Smooth muscle cell (in vitro differentiated cells): ENCODE measurements at regions not wholly inside any gene's neighbourhood (a gene's known extent, or its start where the extent isn't known, plus 50 kb on each side); places are given as distances from the start of the nearest gene placed in this dataset.

ENCODE experiments used
- DNase-seq: peaks from one replicate; lab custom pipeline; 2025; ENCODE audit not compliant: unreplicated experiment; lab: John Stamatoyannopoulos, UW
- H2AFZ ChIP-seq: fragments of 200-600 bp; sonication (generic); 2 replicates; pipeline ENCODE4 v1.6.0; 2016; ENCODE audit warnings: antibody characterized with exemption, low read depth, mild to moderate bottlenecking
- H3F3A ChIP-seq: fragments of 200-600 bp; sonication (generic); 2 replicates; pipeline ENCODE4 v1.6.0; 2017; ENCODE audit warnings: antibody characterized with exemption, low read depth
- H3K27ac ChIP-seq: fragments of 200-600 bp; sonication (generic); 2 replicates; pipeline ENCODE4 v1.5.1; 2016; ENCODE audit warnings: low read depth, mild to moderate bottlenecking
- H3K27me3 ChIP-seq: fragments of 200-600 bp; sonication (generic); 2 replicates; pipeline ENCODE4 v1.6.1; 2016; ENCODE audit warnings: low read depth, mild to moderate bottlenecking
- H3K36me3 ChIP-seq: fragments of 200-600 bp; sonication (generic); 2 replicates; pipeline ENCODE4 v1.5.1; 2016; ENCODE audit warnings: low read depth
- H3K4me1 ChIP-seq: fragments of 200-600 bp; sonication (generic); 2 replicates; pipeline ENCODE4 v1.5.1; 2016; ENCODE audit warnings: low read depth
- H3K4me2 ChIP-seq: fragments of 200-600 bp; sonication (generic); 2 replicates; pipeline ENCODE4 v1.6.0; 2016; ENCODE audit warnings: mild to moderate bottlenecking
- H3K4me3 ChIP-seq: fragments of 200-600 bp; sonication (generic); 2 replicates; pipeline ENCODE4 v1.5.1; 2016; ENCODE audit warnings: mild to moderate bottlenecking
- H3K79me2 ChIP-seq: fragments of 200-600 bp; sonication (generic); 2 replicates; pipeline ENCODE4 v1.6.0; 2016; ENCODE audit warnings: low read depth, mild to moderate bottlenecking
- H3K9ac ChIP-seq: fragments of 200-600 bp; sonication (generic); 2 replicates; pipeline ENCODE4 v1.6.0; 2016; ENCODE audit warnings: low read depth
- H3K9me3 ChIP-seq: fragments of 200-600 bp; sonication (generic); replicated peaks from 2 replicates; pipeline ENCODE4 v1.5.1; 2016; ENCODE audit warnings: low read depth
- H4K20me1 ChIP-seq: fragments of 200-600 bp; sonication (generic); 2 replicates; pipeline ENCODE4 v1.6.0; 2016; ENCODE audit warnings: low read depth
- CTCF ChIP-seq: fragments of 200-600 bp; sonication (generic); IDR thresholded peaks from 2 replicates; pipeline ENCODE4 v1.5.1; 2017; ENCODE audit warnings: borderline replicate concordance, mild to moderate bottlenecking, antibody characterized with exemption; ENCODE audit not compliant: insufficient read depth, poor library complexity, severe bottlenecking
- WGBS: methylation state at CpG from one replicate; pipeline ENCODE4 v1.1.7; 2016; ENCODE audit warnings: low lambda C conversion rate; 5-methylcytosine and 5-hydroxymethylcytosine counted together

- 91% methylated on average over 7 of the region's 7 CpGs for WGBS
- Histone ChIP-seq H3K4me1 (no peaks in the 10 kb centered on the region), H3K27ac (no peak overlapping the region), H3K9me3 (no peaks in the 10 kb centered on the region), H3K9ac (no peak overlapping the region), H3K36me3 (no peaks in the 10 kb centered on the region), H3K4me3 (no peak overlapping the region), H3K79me2 (no peaks in the 10 kb centered on the region), H4K20me1 (no peaks in the 10 kb centered on the region), H2AFZ (no peak overlapping the region), H3K27me3 (peaks cover 5% of the 10 kb centered on the region), H3F3A (no peaks in the 10 kb centered on the region), H3K4me2 (no peak overlapping the region)
- TF ChIP-seq CTCF, result no peak
- DNase-seq, result no peak
Measured at GRCh38 chr12:127820846-127821245, 446.1 kb upstream of the TMEM132C start.

GRCh38 chr12:127822809-127823411, 444.1 kb upstream of the TMEM132C start:
- WGBS, result 46% methylated on average over 6 of the region's 6 CpGs
- Histone ChIP-seq H3K9ac (no peak overlapping the region), H3K4me2 (peak overlapping the region; percentile 45), H3K27me3 (peaks cover 5% of the 10 kb centered on the region), H3K4me3 (no peak overlapping the region), H3K4me1 (no peaks in the 10 kb centered on the region), H3K36me3 (no peaks in the 10 kb centered on the region), H2AFZ (no peak overlapping the region), H4K20me1 (no peaks in the 10 kb centered on the region), H3K9me3 (no peaks in the 10 kb centered on the region), H3F3A (no peaks in the 10 kb centered on the region), H3K79me2 (no peaks in the 10 kb centered on the region), H3K27ac (no peak overlapping the region)
- no peak for DNase-seq
- no peak for TF ChIP-seq CTCF

GRCh38 chr12:127823801-127824200, 443.2 kb upstream of the TMEM132C start:
- H3K9ac ChIP-seq, result no peak overlapping the region
- WGBS, result 97% methylated on average over 4 of the region's 4 CpGs

More at GRCh38 chr12:127823801-127824200, 443.2 kb upstream of the TMEM132C start:
- Histone ChIP-seq H3K79me2 (no peaks in the 10 kb centered on the region), H3K4me1 (no peaks in the 10 kb centered on the region), H3K27me3 (peaks cover 5% of the 10 kb centered on the region), H4K20me1 (no peaks in the 10 kb centered on the region), H3K36me3 (no peaks in the 10 kb centered on the region), H3F3A (no peaks in the 10 kb centered on the region), H3K27ac (no peak overlapping the region), H3K4me3 (no peak overlapping the region), H3K9me3 (no peaks in the 10 kb centered on the region), H2AFZ (no peak overlapping the region), H3K4me2 (no peak overlapping the region)
- no peak for TF ChIP-seq CTCF
- DNase-seq, result no peak
